ENCODE measurements at regions not wholly inside any gene's neighbourhood (a gene's known extent, or its start where the extent isn't known, plus 50 kb on each side); places are given as distances from the start of the nearest gene placed in this dataset.

DNA sequence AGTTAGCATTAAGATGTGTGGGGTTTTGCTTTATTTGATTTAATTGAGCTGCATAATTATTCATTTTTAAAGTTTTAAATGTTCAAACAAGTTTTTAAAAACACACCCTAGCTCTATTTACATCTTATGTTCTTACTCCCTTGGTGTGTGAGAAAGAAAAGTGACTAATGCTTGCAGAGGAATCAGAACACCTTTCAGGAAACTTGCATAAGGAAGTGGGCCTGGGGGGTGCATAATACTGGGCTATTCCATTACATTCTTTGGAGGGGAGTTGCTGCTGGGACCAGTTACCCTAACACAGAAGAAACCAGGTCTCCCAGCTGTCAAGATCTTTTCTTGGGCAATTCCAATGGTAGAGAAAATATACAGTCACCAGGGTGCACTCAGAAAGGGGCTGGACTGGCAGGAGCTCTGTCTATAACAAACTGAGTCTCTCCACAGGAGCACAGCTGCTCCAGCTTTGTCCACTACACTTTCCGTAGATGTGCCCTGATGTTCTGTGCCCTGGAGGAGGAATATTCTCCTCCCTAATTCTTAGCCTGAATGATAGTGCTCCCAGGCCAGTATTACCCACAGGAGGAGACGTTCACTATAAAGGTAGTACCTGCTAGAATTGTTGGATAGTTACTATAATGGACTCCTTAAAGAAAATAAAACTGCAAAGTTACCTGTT, 304.2 kb downstream of the CDC14C start:
- ATAC-seq (ENCODE audit: poor library complexity) (no peak), DNase-seq (no peak)
- intact Hi-C loops (cut with DNase I), result no loop called here

DNA sequence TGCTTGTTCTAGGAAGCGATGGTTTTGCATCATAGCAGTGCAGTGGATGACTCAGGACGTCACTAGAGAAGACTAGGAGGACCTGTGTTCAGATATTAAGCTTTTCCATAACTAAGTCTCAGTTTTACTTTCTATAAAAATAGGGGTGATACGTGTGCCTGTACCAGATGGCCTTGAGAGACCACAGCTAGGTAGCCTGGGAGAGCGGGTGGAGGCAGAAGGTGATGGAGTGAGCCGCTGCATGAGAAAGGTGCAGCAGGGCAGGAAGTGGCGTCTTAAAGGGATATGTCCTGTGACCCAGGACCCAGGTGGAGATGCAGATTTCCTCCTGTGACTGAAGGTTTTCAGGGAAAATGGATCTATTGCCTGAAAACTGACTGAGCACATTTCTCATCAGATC, 304.9 kb downstream of the CDC14C start:
- DNase-seq, result no peak
- no peak for ATAC-seq (ENCODE audit: poor library complexity)
- intact Hi-C loops (cut with DNase I), result no loop called here

DNA sequence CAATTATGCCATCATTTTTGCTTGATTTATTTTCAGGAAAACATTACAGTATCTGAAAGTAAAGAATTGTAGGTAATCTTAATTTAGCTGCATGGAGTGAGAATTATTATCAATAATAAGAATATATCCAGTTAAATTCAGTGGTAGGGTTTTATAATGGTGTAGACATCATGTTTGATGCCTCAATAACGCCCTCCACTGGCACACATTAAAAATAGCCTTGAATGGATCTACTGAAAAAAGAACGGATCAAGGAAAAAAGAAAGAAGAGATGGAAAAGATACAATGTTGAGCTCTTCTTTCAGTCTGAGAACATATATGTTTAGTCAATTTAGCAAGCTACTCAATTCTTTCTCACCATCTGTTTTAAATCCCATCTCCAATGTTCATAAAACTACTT, 319.2 kb downstream of the CDC14C start:
- no peak for ATAC-seq (ENCODE audit: poor library complexity)
- DNase-seq, result no peak
- intact Hi-C loops (cut with DNase I), result no loop called here

DNA sequence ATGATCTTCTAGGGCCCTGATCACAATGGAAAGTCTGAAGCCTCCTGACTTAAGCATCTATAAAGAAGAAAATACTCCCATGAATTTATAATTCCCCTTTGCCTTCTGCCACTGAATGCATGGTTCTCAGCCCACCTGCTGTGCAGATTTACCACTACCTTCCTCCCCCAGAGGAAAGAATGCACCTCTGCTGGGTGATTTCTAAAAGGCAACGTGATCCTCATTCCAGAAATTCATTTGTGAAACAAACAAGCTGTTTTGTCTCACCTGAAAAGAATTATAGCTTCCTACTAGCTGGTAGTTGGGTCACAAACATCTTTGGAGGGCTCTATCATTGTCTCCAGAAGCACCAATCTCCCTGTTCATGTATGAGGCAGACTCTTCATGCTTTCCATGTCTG, 320.2 kb downstream of the CDC14C start:
- intact Hi-C loops (cut with DNase I), result no loop called here
- DNase-seq (no peak), ATAC-seq (ENCODE audit: poor library complexity) (no peak)

DNA sequence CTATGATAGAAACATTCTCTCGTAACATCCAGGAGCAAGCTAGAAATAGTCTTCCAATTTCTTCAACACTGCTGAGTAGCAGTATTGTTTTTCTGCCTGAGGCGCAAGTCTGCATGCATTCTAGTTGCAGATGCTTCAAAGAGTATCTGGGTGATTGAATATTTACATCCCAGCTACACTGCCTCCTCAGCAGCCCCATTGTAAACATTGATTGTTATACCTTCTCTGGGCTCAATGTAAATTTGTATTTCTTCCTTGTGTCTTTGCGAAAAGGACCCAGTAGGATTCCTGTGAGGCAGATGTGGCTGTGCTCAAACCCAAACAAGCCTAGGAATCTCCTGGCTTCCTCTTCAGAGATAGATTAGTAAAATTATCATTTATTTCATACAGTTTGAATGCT, 320.7 kb downstream of the CDC14C start:
- ATAC-seq (ENCODE audit: poor library complexity) (no peak), DNase-seq (no peak)
- intact Hi-C loops (cut with DNase I), result no loop called here

GRCh38 chr7:49247759-49248158, 323.4 kb downstream of the CDC14C start:
- intact Hi-C loops (cut with DNase I), result no loop called here
- DNase-seq, result no peak
- ATAC-seq (ENCODE audit: poor library complexity), result no peak

DNA sequence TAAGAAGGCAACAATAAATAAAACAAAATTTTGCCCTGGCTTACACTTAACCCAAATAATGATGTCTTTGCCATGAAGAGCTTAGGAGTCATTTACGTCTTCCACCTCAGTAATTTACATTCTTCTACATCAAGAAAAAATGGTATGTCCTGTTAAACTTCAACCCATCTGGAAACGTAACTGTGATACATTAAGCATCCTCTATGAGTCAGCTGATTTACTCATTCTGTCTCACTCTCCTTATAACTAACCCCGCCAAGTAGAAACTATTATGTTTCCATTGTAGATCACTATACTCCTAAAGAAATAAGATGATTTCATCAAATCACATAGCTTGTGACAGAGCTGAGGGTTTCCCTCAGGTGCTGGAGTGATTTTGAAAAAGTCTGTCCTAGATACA, 330.7 kb downstream of the CDC14C start:
- no peak for DNase-seq
- intact Hi-C loops (cut with DNase I), result no loop called here
- ATAC-seq (ENCODE audit: poor library complexity), result no peak

DNA sequence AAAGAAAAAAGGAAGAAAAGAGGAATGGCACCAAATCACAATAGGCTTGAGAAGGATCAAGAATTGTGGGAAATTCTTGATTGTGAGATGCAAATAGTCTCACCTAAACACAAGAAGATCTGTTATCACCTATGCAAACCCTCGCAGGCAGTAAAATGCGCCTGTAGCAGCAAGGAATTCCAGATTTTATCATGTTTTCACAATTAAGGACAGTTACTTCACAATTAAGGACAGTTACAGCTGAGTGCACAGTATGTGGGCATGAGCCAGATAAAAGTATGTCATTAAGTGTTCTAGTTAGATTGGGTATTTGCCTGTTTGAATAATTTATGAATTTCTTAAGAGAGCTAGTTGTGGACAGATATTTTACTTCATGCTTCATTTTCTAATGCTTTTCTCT, 336.2 kb downstream of the CDC14C start:
- no peak for ATAC-seq (ENCODE audit: poor library complexity)
- DNase-seq, result no peak
- intact Hi-C loops (cut with DNase I), result no loop called here

DNA sequence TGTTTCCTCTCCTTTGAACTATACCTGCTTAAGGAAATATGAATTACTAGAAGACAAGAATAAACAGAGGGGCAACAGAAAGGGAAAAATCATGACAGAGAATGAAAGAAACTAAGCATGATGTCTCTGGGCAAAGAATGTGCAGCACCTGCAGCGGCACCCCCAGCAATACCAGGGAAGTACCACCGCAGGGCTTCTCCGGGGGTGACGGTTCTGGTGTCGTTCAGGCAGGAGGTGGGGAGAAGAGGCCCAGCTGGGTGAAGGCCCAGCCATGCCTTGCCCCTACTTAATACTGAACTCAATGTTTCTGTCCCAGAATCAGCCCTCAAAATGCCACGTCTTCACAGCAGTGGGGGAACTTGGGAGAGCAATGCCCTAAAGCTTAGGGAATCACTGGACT, 337.6 kb downstream of the CDC14C start:
- intact Hi-C loops (cut with DNase I), result no loop called here
- DNase-seq, result no peak
- ATAC-seq (ENCODE audit: poor library complexity), result no peak

DNA sequence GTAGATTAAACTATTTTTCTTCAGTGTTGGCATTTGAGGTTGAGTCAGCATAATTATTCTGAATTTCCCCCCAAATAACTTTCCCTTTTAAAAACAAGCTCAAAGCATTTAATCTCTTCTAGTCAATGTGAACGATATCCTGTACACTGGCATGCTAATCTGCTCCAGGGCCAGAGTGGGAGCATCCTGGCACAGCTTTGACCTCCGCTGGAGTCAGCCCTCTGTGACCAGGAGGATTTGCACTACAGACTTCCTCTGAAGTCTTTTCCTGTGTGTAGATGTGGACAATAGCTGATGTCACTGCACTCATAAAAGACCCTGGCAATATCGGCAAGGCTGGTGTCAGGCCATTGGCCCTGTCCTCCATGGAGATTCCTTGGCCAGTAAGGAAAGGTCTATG, 340.2 kb downstream of the CDC14C start:
- ATAC-seq (ENCODE audit: poor library complexity) (no peak), DNase-seq (no peak)
- intact Hi-C loops (cut with DNase I), result no loop called here

- ATAC-seq (ENCODE audit: poor library complexity) (no peak), DNase-seq (no peak)
- intact Hi-C loops (cut with DNase I), result no loop called here
Measured at GRCh38 chr7:49273897-49274296, 349.6 kb downstream of the CDC14C start.

DNA sequence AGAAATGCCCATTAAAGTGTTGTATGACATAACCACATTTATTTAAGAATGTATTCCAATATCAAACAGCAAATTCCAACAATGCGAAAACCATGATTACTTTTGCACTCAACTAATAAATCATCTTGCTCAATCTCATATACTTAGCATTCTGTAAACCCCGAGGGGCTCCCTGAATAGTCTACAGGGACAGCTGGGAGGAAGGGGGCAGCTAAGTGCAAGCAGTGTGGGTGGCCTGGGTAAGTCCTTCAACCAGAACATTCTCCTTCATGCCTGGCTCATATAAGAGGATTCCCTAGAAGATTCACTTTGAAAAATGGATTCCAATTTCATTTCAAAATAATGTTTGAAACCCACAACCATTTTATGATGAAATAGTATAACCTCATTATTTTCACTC, 355.5 kb downstream of the CDC14C start:
- intact Hi-C loops (cut with DNase I), result no loop called here
- ATAC-seq (ENCODE audit: poor library complexity), result no peak
- no peak for DNase-seq

DNA sequence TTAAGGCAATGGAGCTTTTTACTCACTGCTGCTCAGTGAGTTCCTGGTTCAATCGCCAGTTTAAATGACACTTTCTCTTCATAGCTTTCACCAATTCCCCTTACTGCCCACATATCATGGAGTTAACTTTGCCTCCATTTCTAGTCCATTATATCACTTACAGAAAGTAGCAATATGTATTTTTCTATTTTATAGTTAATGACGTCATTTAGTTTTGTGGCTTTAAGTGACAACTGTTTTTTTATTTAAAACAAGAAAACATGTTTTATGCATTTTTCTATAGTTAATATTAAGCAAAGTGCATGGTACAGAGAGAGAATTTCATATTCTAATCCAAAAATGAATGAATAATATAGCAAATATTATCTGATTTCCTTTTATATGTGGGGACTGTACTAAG, 363.3 kb downstream of the CDC14C start:
- intact Hi-C loops (cut with DNase I), result no loop called here
- DNase-seq, result no peak
- no peak for ATAC-seq (ENCODE audit: poor library complexity)

- no peak for DNase-seq
- no peak for ATAC-seq (ENCODE audit: poor library complexity)
- intact Hi-C loops (cut with DNase I), result no loop called here
Measured at GRCh38 chr7:49294611-49295010, 370.3 kb downstream of the CDC14C start.

- intact Hi-C loops (cut with DNase I), result no loop called here
- ATAC-seq (ENCODE audit: poor library complexity), result no peak
- no peak for DNase-seq
Measured at GRCh38 chr7:49295146-49295545, 370.8 kb downstream of the CDC14C start.

DNA sequence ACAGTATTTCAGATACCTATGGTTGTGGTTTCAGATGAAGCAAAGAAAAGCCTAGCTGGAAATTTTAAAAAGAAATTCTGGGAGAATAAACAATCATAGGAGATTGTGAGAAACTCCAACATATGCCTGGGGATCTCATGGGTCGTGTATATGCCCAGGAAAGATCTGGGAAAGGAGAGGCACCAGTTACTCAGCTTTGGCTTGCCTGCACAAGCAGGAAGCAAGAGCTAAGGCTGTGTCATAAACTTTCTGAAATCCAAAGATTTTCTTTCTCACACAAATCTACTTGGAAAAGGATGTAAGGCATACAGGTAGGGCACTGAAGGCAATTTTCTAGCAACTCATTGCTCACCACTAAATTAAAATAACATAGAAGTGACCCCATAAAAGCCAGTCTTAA, 373.6 kb downstream of the CDC14C start:
- DNase-seq (no peak), ATAC-seq (ENCODE audit: poor library complexity) (no peak)
- intact Hi-C loops (cut with DNase I), result no loop called here

DNA sequence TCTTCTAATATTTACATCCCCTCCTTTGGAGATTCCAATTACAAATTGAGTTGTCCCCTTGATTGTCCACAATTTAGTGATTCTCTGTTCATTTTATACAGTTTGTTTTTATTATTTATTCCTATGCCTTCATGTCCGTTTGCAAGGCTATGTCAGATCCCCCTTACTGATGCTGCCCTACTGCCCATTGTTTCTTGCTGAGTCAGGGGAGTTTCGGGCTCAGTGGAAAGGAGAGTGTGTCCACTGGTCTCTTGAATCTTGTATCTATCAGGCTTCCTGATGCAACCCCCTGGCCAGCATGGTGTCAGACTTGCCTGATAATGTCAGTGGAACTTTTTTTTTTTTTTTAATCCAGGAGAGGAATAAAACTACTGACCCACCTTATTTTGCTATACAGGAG, 384.4 kb downstream of the CDC14C start:
- intact Hi-C loops (cut with DNase I), result no loop called here
- DNase-seq, result no peak
- ATAC-seq (ENCODE audit: poor library complexity), result no peak

DNA sequence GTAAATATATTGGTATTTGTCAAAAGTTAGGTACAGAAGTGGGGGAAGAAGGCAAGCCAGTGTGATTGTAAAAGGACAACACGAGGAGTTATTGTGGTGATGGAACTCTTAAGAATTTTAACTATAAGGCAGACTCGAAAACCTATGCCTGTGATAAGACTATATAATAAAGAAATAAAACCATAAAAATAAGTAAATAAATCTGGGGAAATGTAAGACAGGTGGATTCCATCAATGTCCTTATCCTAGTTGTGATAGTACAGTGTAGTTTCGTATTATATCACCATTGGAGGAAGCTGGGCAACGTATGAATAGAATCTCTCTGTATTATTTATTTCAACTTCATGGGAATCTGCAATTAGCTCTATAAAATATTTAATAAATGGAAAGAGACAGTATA, 395.7 kb downstream of the CDC14C start:
- ATAC-seq (ENCODE audit: poor library complexity) (no peak), DNase-seq (no peak)
- intact Hi-C loops (cut with DNase I), result no loop called here

DNA sequence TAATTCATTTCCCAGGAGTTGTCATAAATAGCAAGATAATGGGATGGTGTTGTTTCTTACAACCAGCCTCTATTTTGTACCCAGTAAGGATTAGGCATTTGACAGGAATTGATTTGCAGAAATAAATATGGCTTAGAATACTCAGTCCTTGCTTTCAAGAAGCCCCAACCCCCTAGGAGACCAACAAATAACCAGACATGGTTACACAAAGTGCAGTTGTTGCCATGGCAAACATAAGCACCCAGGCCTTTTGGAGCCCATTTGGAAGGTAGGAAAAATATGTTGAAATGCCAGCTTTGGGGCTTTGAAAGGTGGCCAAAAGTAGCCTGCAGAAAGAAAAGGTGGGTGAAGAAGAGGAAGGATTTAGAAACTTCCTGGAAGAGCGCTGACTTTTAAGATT, 397.5 kb downstream of the CDC14C start:
- no peak for ATAC-seq (ENCODE audit: poor library complexity)

GRCh38 chr7:49322476-49322875, 398.1 kb downstream of the CDC14C start:
- intact Hi-C loops (cut with DNase I), result no loop called here
- ATAC-seq (ENCODE audit: poor library complexity) (no peak), DNase-seq (no peak)

More for the DNA sequence above, 397.5 kb downstream of the CDC14C start:
- no peak for DNase-seq
- intact Hi-C loops (cut with DNase I), result no loop called here

DNA sequence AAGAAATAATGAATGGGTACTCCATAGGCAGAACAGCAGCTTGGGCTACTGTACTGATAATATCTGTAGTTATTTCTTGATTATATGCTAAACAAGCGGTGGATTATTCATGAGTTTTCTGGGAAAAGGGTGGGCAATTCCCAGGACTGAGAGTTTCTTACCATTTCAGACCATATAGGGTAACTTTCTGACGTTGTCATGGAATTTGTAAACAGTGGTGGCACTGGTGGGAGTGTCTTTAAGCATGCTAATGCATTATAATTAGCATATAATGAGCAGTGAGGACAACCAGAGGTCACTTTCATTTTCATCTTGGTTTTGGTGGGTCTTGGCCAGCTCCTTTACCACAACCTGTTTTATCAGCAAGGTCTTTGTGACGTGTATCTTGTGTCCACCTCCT, 399.7 kb downstream of the CDC14C start:
- DNase-seq (no peak), ATAC-seq (ENCODE audit: poor library complexity) (no peak)
- intact Hi-C loops (cut with DNase I), result no loop called here
